Type B pancreatic cell (in vitro differentiated cells): ENCODE measurements at regions not wholly inside any gene's neighbourhood (a gene's known extent, or its start where the extent isn't known, plus 50 kb on each side); places are given as distances from the start of the nearest gene placed in this dataset.

Experiments used
- DNase-seq: peaks from one replicate; pipeline ENCODE4 v3.0.0; 2021; ENCODE audit warnings: mixed read lengths; ENCODE audit not compliant: unreplicated experiment; ENCODE audit errors: extremely low spot score
- H3K27ac Mint-ChIP-seq: 2 replicates; pipeline ENCODE4 v1.8.0; 2021; ENCODE audit warnings: mild to moderate bottlenecking, mixed read lengths
- H3K27me3 Mint-ChIP-seq: 2 replicates; pipeline ENCODE4 v1.8.0; 2021; ENCODE audit warnings: mixed read lengths
- H3K36me3 Mint-ChIP-seq: 2 replicates; pipeline ENCODE4 v1.8.0; 2021; ENCODE audit warnings: mixed read lengths
- H3K4me1 Mint-ChIP-seq: one replicate; pipeline ENCODE4 v1.8.0; 2021; ENCODE audit warnings: mixed read lengths; ENCODE audit not compliant: unreplicated experiment
- H3K4me3 Mint-ChIP-seq: 2 replicates; pipeline ENCODE4 v1.8.0; 2021; ENCODE audit warnings: mild to moderate bottlenecking, mixed read lengths
- H3K9me3 Mint-ChIP-seq: 2 replicates; pipeline ENCODE4 v1.8.0; 2021; ENCODE audit warnings: mixed read lengths
- CTCF ChIP-seq: fragments of 200-600 bp; sonication (generic); conservative IDR thresholded peaks from 2 replicates; pipeline ENCODE4 v1.5.0; 2021; ENCODE audit warnings: antibody characterized with exemption, mild to moderate bottlenecking

- Mint-ChIP-seq H3K27me3 (peaks cover 28% of the 10 kb centered on the region), H3K36me3 (no peaks in the 10 kb centered on the region), H3K4me3 (no peak overlapping the region), H3K9me3 (peaks cover 10% of the 10 kb centered on the region), H3K27ac (no peak overlapping the region), H3K4me1 (peaks cover 11% of the 10 kb centered on the region)
- no peak for TF ChIP-seq CTCF
- DNase-seq: no peak
Observed at GRCh38 chr10:14468023-14468441, 137.3 kb upstream of the FRMD4A start.

- no peak for TF ChIP-seq CTCF
- H3K4me3 Mint-ChIP-seq: no peak overlapping the region
- no peaks in the 10 kb centered on the region for H3K36me3 Mint-ChIP-seq
- H3K4me1 Mint-ChIP-seq: peaks cover 11% of the 10 kb centered on the region
- peaks cover 18% of the 10 kb centered on the region for H3K27me3 Mint-ChIP-seq
- no peak overlapping the region for H3K27ac Mint-ChIP-seq
- DNase-seq: no peak
- H3K9me3 Mint-ChIP-seq: peaks cover 10% of the 10 kb centered on the region
Observed at GRCh38 chr10:14466257-14466656, 135.5 kb upstream of the FRMD4A start.

- H3K4me1 Mint-ChIP-seq: no peaks in the 10 kb centered on the region
- no peak for TF ChIP-seq CTCF
- H3K27me3 Mint-ChIP-seq: peaks cover 28% of the 10 kb centered on the region
- no peaks in the 10 kb centered on the region for H3K36me3 Mint-ChIP-seq
- H3K4me3 Mint-ChIP-seq: no peak overlapping the region
- no peak overlapping the region for H3K27ac Mint-ChIP-seq
- no peak for DNase-seq
- H3K9me3 Mint-ChIP-seq: peaks cover 5% of the 10 kb centered on the region
Observed at GRCh38 chr10:14460447-14460846, 129.7 kb upstream of the FRMD4A start.

- H3K27ac Mint-ChIP-seq: no peak overlapping the region
- DNase-seq: no peak
- TF ChIP-seq CTCF: no peak
Observed at GRCh38 chr10:14459665-14460064, 128.9 kb upstream of the FRMD4A start.

GRCh38 chr10:14456870-14457266 is 126.1 kb upstream of the FRMD4A start:
- DNase-seq: no peak
- Mint-ChIP-seq H3K27me3 (peaks cover 28% of the 10 kb centered on the region), H3K4me3 (no peak overlapping the region), H3K9me3 (no peaks in the 10 kb centered on the region), H3K4me1 (no peaks in the 10 kb centered on the region), H3K27ac (no peak overlapping the region), H3K36me3 (no peaks in the 10 kb centered on the region)
- TF ChIP-seq CTCF: no peak

More at GRCh38 chr10:14459665-14460064, 128.9 kb upstream of the FRMD4A start:
- Mint-ChIP-seq H3K27me3 (peaks cover 28% of the 10 kb centered on the region), H3K4me3 (no peak overlapping the region), H3K9me3 (peaks cover 5% of the 10 kb centered on the region), H3K4me1 (no peaks in the 10 kb centered on the region), H3K36me3 (no peaks in the 10 kb centered on the region)
